ENCODE measurements at regions not wholly inside any gene's neighbourhood (a gene's known extent, or its start where the extent isn't known, plus 50 kb on each side); places are given as distances from the start of the nearest gene placed in this dataset.

- no peak for TF ChIP-seq CEBPB (IDR thresholded peaks at IDR 0.05)
- no peak for TF ChIP-seq MAX (IDR thresholded peaks at IDR 0.05)
- no peak for TF ChIP-seq RAD21 (IDR thresholded peaks at IDR 0.05; ENCODE audit: low read depth)
- TF ChIP-seq USF1 (IDR thresholded peaks at IDR 0.05), result no peak
- TF ChIP-seq REST (IDR thresholded peaks at IDR 0.05; ENCODE audit: low read depth), result no peak
- TF ChIP-seq NFIC (IDR thresholded peaks at IDR 0.05), result no peak
- no peak for TF ChIP-seq EP300 (IDR thresholded peaks at IDR 0.05; ENCODE audit: borderline replicate concordance)
- no peak for TF ChIP-seq YY1 (IDR thresholded peaks at IDR 0.05; ENCODE audit: low read depth)
- no peak for TF ChIP-seq CREB1 (IDR thresholded peaks at IDR 0.05; ENCODE audit: low read depth)
- no peak for TF ChIP-seq EGR1 (IDR thresholded peaks at IDR 0.05)
- TF ChIP-seq TEAD4 (IDR thresholded peaks at IDR 0.05), result no peak
- no peak for TF ChIP-seq FOXM1 (IDR thresholded peaks at IDR 0.05; ENCODE audit: borderline replicate concordance, low read depth)
- no peak for TF ChIP-seq TCF12 (IDR thresholded peaks at IDR 0.05; ENCODE audit: low read depth)
Measured at GRCh38 chr5:44546286-44546685, 157.1 kb upstream of the FGF10 start.
